ENCODE measurements at regions not wholly inside any gene's neighbourhood (a gene's known extent, or its start where the extent isn't known, plus 50 kb on each side); places are given as distances from the start of the nearest gene placed in this dataset.
"Not testable (repeated sequence)": the region's sequence is repeated elsewhere in the genome, so short reads cannot be mapped to it uniquely, and the experiment has no call there.

DNA sequence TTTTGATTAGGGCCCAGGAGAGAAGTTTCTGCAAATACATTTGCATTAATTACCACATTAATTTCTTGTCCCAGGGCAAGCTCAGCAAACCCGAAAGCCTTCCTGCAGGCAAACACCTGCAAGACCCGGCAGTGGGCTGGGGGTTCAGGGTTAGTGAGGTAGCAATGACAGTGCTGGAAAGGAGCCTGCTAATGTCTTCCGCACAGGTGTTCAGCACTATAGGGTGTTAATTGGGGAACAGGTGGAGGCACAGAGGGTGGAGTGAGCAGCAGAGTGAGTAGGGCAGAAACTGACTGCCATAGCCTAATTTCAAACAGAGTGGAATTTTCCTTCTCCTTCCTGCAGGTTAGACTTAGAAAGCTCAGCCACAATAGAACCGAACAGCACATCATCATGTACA, 50.9 kb upstream of the UBASH3B start:
- DNase-seq, result no peak

DNA sequence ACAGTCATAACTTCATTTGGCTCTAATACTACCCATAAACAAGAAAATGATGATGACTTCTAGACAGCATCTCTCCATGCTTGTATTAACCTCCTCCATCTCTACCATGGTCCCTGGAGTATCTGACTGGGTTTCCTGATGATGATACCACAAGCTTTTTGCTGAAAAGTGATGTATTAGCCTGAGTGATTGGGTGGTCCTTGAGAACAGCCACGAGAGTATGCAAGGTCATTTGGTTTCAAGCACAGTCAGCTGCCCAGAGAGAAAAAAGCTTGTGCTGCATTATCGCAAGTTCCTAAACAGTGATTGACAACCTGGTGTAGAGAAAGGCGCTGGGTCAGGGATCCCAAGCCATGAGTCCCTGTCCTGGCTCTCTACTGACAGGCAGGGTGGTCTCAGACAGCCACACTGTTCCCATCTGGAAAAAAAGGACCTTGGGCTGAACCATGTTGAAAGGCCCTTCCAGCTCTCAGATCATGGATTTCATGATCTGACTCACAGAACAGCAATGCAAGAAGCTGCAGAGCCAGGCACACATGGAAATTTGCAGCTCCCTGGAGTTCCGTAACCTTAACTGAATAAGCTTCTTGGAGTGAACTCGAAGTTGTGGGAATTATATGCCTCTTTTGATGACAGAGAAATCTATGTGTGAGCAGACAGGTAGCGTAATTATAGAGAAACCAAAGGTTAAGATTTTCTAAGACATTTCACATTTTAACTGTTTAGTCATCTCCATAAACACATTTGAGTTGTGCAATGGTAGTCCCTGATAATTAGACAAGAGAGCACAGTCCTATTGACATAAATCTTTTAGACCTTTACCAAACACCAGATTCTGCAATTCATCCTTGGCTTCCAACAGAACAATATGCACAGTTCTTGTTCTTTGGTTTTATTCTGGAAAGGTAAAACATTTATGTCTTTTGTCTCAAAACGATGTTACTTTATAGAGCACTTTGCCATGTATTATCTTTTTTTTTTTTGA, 54.1 kb upstream of the UBASH3B start:
- DNase-seq, result no peak

DNA sequence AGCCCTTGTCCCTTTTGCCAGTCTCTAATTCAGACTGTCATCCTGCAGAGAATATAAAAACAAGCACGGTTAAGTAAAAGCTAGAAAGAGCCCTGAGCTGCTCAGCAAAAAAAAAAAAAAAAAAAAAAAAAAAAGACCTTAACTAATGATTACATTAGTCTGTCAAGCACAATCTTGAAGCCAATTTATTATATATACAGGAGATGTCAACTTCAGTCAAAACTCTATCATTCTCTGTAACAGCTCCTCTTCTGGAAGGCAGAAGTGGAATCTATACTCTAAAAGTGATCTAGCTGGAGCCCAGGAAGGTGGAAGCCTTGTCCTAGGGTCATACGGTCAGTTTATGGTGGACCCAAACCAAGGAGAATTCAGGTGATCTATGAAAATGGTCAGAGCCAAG, 55.2 kb upstream of the UBASH3B start:
- no peak for DNase-seq

GRCh38 chr11:122599434-122599833, 56.1 kb upstream of the UBASH3B start:
- no peak for DNase-seq

DNA sequence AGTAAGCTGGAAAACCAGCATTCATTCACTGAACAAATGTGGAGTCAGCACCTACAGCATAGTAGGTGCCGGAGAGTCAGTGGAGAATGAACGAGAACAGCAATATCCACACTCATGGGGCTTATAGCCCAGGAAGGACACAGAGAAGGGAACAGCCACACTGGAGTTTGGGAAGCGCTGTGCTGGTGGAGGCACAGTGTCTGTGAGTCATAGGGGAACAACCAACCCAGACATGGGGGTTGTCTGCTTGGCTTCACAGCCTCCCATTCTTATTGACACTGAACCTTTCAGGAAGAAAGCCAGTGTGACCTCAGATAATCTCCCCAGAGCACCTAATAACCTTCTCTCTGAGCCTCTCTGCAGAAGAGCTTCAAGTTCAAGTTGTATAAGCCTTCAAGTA, 56.6 kb upstream of the UBASH3B start:
- DNase-seq, result no peak

- DNase-seq, result no peak
These were observed 58.0 kb upstream of the UBASH3B start for GRCh38 chr11:122597511-122597910.

GRCh38 chr11:122594986-122595645, 60.4 kb upstream of the UBASH3B start:
- no peak for DNase-seq

DNA sequence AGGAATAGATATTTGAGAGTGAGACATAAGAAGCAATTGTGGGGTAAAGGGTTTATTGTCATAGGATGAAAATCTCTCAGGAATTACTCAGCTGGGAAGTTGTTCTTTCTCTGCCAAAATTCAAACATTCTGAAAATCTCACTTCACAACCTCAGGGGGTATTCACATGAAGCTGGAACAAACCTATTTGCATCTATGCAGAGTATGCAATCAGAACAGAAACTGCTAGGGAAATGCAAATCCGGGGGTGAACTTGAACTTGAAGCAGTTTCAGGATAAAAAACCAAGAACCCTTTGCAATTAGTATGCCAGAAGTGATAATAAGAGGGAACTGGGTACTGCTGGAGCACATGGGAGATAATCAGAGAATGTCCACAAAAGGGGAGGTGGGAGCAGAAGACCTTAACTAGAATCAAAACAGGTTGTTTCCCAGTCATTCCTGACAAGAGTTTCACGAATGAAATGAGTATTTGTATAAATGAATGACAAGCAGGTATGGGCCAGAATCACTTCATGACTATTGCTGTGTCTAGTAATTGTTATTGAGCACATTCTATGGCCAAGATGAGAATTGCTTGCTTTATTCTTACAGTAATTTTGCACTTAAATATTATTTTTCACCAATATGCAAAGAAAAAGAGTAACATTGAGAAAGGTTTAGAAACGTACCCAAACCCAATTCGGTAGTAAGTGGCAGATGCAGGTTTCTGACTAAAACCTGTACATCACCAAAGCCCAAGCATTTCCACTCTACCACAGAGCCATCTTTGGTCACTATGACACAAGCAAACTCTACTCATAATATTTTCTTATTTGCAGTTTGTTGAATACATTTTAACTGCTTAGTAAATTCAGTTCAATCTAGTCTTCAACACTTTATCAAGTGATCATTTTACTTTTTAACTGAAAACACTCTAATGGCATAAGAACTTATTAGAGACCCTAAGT, 61.8 kb upstream of the UBASH3B start:
- DNase-seq, result no peak

- no peak for DNase-seq
These were observed 62.9 kb upstream of the UBASH3B start for GRCh38 chr11:122592641-122593040.

DNA sequence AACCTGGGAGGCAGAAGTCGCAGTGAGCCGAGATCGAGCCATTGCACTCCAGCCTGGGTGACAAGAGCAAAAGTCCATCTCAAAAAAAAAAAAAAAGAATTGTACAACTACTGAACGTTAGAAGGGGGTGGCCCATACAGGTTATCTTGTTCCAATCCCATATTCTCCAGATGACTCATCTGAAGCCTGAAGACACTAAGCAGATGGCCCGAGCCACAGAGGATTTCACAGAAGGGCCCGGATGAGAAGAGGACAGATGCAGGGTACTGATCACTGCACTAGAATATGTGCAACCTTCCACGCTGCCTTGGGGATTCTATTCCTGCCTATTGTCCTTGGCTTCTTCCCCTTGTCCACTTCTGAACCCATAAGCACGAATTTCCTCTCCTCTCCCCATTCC, 70.9 kb upstream of the UBASH3B start:
- DNase-seq, result no peak

GRCh38 chr11:122580071-122580470, 75.5 kb upstream of the UBASH3B start:
- not testable (repeated sequence) for DNase-seq

DNA sequence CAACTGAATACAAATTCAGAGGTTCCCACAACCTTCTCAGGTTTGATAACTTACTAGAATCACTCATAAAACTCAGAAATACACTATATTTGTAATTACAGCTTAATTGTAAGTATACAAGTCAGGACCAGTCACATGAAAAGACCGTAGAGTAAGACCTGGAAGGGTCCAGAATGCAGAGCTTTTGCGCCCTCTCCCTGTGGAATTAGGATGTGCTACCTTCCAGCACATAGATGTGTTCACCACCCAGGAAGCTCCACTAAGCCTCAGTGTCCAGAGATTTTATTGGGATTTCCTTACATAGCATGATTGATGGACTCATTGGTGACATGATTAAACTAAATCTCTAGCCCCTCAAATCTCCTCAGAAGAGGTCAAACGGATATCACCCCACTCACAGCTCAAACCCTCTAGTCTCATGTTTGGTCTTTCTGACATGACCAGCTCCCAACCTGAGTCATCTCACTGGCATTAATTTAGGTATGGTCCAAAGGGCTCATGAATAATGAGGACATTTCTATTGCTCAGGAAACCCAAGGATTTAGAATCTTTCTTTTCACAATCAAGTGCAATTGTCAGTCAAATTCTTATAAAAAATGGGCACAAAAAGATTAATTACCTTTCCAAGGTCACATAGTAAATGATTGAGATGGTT, 77.2 kb upstream of the UBASH3B start:
- no peak for DNase-seq

- DNase-seq, result no peak
These were observed 82.9 kb upstream of the UBASH3B start for GRCh38 chr11:122572592-122572991.

- DNase-seq, result no peak
These were observed 91.8 kb upstream of the UBASH3B start for GRCh38 chr11:122563761-122564160.

DNA sequence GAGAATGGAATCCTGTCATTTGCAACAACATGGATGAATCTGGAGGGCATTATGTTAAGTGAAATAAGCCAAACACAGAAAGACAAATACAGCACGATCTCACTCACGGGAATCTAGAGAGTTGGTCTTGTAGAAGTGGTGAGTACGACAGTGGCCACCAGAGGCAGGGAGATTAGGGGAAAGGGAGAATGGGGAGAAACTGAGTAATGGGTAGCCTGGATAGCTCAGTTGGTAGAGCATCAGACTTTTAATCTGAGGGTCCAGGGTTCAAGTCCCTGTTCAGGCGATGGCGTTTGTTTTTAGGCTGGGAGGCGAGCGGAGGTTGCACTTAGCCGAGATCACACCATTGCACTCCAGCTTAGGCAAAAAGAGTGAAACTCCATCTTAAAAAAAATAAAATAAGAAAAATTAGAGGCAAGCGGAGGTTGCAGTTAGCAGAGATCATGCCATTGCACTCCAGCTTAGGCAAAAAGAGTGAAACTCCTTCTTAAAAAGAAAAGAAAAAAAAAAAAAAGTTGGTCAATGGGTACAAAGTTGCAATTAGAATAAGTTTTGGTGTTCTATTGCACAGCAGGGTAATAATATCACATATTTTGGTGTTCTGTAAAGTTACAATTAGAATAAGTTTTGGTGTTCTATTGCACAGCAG, 95.7 kb upstream of the UBASH3B start:
- no peak for DNase-seq

GRCh38 chr11:122559218-122559617, 96.3 kb upstream of the UBASH3B start:
- not testable (repeated sequence) for DNase-seq

- DNase-seq, result not testable (repeated sequence)
These were observed 98.4 kb upstream of the UBASH3B start for GRCh38 chr11:122557163-122557562.

DNA sequence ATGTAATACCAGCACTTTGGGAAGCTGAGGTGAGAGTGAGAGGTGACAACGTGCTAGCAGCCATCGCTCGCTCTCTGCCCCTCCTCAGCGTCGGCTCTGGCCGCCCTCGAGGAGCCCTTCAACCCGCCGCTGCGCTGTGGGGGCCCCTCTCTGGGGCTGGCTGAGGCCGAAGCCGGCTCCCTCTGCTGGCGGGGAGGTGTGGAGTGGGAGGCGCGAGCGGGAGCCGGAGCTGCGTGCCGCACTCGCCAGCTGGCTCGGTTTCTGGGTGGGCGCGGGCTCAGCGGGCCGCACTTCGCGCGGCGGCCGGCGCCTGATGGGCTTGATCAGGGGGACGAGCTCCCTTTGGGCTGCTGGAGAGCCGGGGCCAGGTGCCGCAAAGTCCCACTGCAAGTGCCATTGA, 98.9 kb upstream of the UBASH3B start:
- no peak for DNase-seq

GRCh38 chr11:122538060-122538459, 117.5 kb upstream of the UBASH3B start:
- no peak for DNase-seq

DNA sequence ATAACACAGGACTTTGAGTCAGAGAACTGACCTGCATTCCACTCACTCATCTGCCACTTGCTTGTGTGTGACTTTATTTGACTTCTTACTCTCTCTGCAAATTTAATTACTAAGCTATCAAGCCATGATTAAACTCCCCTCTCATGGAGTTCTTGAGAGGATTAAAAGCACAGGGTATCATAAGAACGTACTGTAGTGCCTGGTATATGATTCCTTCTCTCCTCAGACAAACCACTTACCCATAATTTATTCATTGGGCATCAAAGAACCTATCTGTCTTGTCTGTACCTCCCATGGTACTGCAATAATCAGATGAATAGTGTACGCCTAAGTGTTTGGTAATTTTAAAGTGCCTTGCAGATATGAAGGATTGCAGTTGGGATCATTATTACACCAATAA, 130.6 kb upstream of the UBASH3B start:
- no peak for DNase-seq

- DNase-seq, result peak; percentile 10
These were observed 131.4 kb upstream of the UBASH3B start for GRCh38 chr11:122523846-122524805.

Measured in midbrain (tissue), 1 donor.